Lower leg skin (tissue), 4 donors: ENCODE measurements at regions not wholly inside any gene's neighbourhood (a gene's known extent, or its start where the extent isn't known, plus 50 kb on each side); places are given as distances from the start of the nearest gene placed in this dataset.

ENCODE experiments used
- DNase-seq, 2 donors: peaks; one replicate each; pipeline ENCODE4 v3.0.0-alpha.2; 2019; ENCODE audit warnings: low spot score in 2 of 2
- H3K4me3 ChIP-seq: fragments of 200-600 bp; sonication (generic); 2 replicates; pipeline ENCODE4 v1.5.1; 2017; ENCODE audit warnings: mild to moderate bottlenecking, low read depth; ENCODE audit not compliant: poor library complexity, severe bottlenecking
- POLR2A ChIP-seq, 2 donors: fragments of 450-650 bp; IDR thresholded peaks; one replicate each; pipeline ENCODE4 v1.6.1; 2016 to 2017; ENCODE audit warnings: antibody characterized with exemption in 2 of 2, mild to moderate bottlenecking in 1 of 2, moderate library complexity in 1 of 2
- WGBS, 2 donors: methylation state at CpG; one replicate each; pipeline ENCODE4 v1.1.5; 2018; 5-methylcytosine and 5-hydroxymethylcytosine counted together
- intact Hi-C: fragments of 100-400 bp; cut with DNase I; formaldehyde crosslinking; loops from one replicate; pipeline ENCODE4 v1.15.0; 2023; ENCODE audit warnings: low total_unique reads
- TF ChIP-seq, protein P1 (sequence below), 3 donors: fragments of 450-650 bp; IDR thresholded peaks; one replicate each; pipeline ENCODE4 v1.5.1; 2016; ENCODE audit warnings: antibody characterized with exemption in 3 of 3, mild to moderate bottlenecking in 3 of 3, moderate library complexity in 2 of 3

DNA sequence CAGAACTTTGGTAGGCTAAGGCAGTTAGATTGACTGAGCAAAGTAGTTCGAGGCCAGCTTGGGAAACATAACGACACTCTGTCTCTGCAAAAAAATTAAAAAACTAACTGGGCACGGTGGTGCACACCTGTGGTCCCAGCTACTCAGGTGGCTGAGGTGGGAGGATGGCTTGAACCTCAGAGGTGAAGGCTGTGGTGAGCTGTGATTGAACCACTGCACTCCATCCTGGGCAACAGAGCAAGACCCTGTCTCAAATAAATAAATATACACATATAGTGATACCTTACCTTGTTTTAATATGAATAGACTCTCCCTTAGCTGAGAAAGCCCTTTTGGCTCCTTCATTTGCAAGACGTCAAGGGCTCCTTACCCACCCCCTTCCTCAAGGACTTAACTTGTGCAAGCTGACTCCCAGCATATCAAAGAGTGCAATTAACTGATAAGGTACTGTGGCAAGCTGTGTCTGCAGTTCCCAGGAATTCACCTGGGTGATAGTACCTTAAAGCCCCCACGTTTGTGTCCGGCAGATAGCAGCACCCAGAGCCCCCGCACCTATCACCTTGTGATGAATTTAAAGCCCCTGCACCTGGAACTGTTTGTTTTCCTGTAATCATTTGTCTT is 655.6 kb upstream of the GALNTL6 start:
- WGBS, 2 donors: 65 to 71% methylated on average over 7 of the region's 7 CpGs

DNA sequence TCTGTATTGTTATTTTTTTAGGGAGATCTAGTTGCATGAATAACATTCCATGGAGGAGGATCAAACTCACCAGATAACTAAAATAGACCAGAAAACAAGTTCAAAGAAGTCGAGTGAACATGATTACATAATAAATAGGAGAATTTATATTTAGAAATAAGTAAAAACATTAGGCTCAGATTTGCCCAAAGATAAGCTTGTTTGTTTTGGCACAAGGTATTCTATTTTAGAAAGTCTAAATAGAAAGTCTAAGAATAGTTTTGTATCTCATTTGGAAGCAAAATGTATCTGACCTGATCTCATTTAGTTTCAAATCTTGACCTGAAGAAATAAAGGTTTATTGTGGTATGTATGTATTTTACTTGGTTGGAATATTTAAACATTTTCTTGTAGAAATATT is 670.6 kb upstream of the GALNTL6 start:
- DNase-seq: no peak
- WGBS, 2 donors: 19 to 21% methylated on average over 1 of the region's 1 CpG
- intact Hi-C loops: no loop called here
- TF ChIP-seq, protein P1, sequence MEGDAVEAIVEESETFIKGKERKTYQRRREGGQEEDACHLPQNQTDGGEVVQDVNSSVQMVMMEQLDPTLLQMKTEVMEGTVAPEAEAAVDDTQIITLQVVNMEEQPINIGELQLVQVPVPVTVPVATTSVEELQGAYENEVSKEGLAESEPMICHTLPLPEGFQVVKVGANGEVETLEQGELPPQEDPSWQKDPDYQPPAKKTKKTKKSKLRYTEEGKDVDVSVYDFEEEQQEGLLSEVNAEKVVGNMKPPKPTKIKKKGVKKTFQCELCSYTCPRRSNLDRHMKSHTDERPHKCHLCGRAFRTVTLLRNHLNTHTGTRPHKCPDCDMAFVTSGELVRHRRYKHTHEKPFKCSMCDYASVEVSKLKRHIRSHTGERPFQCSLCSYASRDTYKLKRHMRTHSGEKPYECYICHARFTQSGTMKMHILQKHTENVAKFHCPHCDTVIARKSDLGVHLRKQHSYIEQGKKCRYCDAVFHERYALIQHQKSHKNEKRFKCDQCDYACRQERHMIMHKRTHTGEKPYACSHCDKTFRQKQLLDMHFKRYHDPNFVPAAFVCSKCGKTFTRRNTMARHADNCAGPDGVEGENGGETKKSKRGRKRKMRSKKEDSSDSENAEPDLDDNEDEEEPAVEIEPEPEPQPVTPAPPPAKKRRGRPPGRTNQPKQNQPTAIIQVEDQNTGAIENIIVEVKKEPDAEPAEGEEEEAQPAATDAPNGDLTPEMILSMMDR (IDR thresholded peaks at IDR 0.05): no peak
- TF ChIP-seq POLR2A (IDR thresholded peaks at IDR 0.05): no peak
- H3K4me3 ChIP-seq: no peak overlapping the region

More for the DNA sequence above, 655.6 kb upstream of the GALNTL6 start:
- intact Hi-C loops: no loop called here
- TF ChIP-seq, protein P1 (IDR thresholded peaks at IDR 0.05): no peak
- TF ChIP-seq POLR2A (IDR thresholded peaks at IDR 0.05): no peak
- DNase-seq: no peak
- no peak overlapping the region for H3K4me3 ChIP-seq

DNA sequence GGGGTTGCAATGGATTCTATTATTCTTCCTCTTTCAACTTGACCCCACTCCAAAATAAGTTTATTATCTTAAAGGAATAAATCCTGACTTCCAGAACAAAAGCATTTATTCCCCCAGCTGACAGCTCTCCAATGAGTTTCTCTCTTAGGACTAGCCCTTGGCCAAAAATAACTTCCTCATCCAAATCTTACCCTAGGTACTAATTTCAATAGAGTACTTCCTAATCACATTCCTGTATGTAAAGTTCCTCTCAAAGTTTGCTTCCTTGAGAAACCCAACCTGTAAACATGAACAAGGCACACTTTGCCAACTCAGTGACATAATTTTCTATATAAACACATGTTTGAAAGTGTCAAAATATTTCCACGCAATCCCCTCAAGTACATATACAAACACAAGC is 671.2 kb upstream of the GALNTL6 start:
- 78 to 91% methylated on average over 1 of the region's 1 CpG for WGBS, 2 donors
- DNase-seq: no peak
- H3K4me3 ChIP-seq: no peak overlapping the region
- no peak for TF ChIP-seq POLR2A (IDR thresholded peaks at IDR 0.05)
- TF ChIP-seq, protein P1 (IDR thresholded peaks at IDR 0.05): no peak
- intact Hi-C loops: no loop called here

DNA sequence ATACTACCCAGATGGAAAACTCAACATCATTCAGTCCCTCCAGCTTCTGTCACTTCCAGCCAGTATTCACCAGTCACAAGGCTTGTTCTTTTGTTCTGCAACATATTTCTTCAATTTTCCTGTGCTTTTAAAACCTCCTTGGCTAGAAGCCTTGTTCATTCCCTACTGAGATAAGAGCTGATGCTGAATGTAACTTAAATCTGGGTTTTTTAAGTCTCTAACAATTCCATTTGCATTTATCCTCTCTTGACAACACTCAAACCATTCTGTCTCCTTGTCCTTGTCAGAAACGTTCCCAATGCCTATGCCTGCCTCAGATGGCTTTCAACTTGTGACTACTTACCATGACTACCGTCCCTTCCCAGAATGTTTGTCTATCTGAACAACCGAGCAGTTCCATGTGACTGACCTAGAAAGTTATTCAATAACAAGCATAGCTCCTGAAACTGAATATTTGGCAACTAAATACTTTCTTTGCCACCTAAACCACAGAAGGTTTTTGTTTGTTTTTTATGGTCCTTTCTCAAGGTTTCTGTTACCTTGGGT is 682.9 kb upstream of the GALNTL6 start:
- intact Hi-C loops: no loop called here
- DNase-seq: no peak
- TF ChIP-seq POLR2A (IDR thresholded peaks at IDR 0.05): no peak
- TF ChIP-seq, protein P1 (IDR thresholded peaks at IDR 0.05): no peak
- WGBS, 2 donors: 51 to 54% methylated on average over 3 of the region's 3 CpGs
- H3K4me3 ChIP-seq: no peak overlapping the region

DNA sequence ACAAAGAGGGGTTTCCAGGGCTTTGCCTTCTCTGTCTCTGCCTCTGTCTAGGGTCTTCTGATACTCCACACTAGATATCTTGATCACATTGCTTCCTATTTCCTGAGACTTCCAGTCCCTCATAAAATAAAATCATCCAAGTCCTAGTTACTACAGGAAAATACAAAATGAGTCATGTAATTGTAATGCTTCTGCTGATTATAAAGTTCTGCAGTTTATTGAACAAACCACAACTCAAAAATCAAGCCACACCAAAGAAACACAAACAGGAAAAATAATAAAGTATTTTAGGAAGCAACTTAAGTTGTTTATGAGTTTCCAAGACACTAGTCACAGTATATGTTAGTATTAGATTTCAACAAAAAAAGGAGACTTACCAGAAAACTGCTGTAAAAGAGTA is 695.1 kb upstream of the GALNTL6 start:
- no peak overlapping the region for H3K4me3 ChIP-seq
- TF ChIP-seq POLR2A (IDR thresholded peaks at IDR 0.05): no peak
- TF ChIP-seq, protein P1 (IDR thresholded peaks at IDR 0.05): no peak
- intact Hi-C loops: no loop called here
- no peak for DNase-seq

DNA sequence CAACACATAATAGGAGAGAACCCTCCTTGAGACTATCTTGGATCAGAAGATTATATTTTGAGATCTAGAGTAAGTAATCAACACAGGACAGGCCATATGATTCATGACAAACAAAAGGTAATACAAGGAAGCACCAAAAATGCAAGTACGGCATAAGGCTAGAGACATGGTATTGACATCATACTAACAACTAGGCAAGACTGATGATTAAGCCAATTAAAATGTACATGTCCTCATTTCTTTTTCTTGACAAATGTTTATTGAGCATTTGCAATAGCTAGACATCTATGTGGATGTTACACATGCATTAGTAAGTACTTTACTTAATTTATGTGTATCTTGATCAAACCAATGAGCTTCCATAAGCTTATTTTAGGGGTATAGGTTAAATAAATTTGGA is 695.7 kb upstream of the GALNTL6 start:
- TF ChIP-seq POLR2A (IDR thresholded peaks at IDR 0.05): no peak
- WGBS, 2 donors: 86 to 91% methylated on average over 1 of the region's 1 CpG
- intact Hi-C loops: no loop called here

More for the DNA sequence above, 695.7 kb upstream of the GALNTL6 start:
- no peak for DNase-seq
- H3K4me3 ChIP-seq: no peak overlapping the region
